ENCODE measurements at regions not wholly inside any gene's neighbourhood (a gene's known extent, or its start where the extent isn't known, plus 50 kb on each side); places are given as distances from the start of the nearest gene placed in this dataset.

DNA sequence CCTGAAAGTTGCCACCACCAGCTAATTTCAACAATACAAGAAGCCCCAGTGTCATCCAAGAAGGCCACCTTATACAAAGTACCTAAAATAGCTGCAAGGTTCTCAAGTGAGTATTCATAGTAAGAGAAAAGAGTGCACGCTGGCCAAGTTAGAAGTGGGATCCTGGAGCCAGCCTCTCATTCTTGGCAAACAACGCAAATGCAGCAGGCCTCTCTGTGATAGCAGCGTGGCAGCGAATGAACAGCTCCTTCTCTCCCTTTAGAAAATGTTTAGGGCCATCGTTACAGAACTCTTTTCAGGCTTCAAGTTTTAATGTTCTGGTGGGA lies 78.0 kb upstream of the IFNG-AS1 start:
- no peak for DNase-seq

DNA sequence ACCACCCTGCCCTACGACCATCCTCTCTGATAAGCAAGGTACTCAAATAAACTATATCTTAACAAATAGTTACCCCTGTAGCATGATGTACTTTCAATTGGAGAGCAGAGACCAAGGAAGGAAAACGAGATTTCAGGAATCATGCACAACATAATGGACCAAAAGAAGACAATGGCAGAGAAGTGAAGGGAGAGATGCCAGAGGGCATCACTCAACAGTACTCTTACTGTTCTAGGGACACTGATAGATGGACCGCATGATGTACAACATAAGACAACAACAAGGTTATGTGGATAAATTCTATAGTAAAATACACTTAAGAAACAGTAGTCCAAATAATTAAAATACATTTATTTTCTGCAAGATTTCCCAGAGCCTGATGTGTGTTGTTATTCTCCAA lies 77.5 kb upstream of the IFNG-AS1 start:
- DNase-seq: no peak

DNA sequence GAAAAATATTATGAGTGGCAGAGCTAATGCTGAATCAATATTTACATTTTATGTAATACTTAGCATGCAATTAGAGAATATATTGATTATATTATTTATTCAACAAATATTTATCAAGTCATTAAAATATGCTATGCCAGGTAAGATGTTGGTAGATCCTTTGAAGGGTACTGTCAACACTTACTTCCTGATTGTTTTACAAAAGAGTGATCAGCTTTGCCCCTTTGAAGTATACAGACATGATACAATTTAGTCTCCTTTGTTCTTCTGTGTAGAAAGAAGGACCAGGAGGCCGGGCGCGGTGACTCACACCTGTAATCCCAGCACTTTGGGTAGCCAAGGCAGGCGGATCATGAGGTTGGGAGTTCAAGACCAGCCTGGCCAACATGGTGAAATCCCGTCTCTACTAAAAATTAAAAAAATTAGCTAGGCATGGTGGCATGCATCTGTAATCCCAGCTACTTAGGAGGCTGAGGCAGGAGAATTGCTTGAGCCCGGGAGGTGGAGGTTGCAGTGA lies 73.9 kb upstream of the IFNG-AS1 start:
- DNase-seq: no peak

DNA sequence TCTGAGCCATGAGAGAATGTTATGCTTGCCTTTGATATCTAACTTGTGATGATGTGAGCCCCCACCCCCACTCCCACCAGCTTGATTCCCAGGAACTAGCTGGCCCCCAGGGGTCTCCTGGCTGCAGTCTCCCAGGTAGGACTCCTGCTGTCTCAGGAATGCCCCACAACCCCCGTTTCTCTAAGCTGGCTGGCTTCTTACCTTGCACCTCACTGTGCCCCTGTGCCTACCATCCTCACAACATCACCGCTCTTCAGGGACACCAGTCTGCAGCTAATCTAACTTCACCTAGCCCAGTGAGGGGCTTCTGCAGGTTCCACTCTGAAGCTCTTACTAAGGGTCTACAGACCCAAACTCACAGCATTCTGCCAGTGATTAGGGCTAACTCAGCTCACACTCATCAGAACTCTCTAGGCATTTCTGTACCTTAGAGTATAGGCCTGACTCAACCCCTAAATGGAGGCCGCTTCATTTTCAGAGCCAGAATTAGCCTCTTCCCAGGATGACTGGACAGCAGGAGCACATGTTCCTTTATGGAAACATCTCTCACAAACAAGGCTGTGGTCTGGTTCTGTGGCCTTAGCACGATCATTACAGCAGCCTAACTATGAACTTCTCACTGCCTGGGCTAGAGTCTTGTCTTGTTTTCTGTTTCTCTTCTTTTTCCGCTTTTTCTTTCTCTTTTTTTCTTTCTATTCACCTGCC lies 72.8 kb upstream of the IFNG-AS1 start:
- DNase-seq: no peak

DNA sequence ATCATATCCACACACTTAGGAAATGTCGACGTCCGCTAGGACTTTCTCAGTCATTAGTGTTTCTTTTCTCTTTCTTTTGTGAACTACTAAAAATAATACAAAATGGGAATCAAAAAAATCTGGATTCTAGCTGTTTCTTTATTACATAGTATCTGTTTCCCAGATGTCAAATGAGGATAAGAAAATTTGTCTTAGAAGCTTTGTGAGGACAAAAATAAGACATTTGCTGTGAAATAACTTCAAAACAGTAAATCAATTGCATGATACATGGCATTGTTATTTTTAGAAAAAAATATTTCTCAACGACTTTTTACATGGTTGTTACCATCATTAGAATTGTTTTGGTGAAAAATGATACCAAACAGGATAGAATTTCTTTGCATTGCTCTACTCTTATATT lies 71.4 kb upstream of the IFNG-AS1 start:
- DNase-seq: no peak

DNA sequence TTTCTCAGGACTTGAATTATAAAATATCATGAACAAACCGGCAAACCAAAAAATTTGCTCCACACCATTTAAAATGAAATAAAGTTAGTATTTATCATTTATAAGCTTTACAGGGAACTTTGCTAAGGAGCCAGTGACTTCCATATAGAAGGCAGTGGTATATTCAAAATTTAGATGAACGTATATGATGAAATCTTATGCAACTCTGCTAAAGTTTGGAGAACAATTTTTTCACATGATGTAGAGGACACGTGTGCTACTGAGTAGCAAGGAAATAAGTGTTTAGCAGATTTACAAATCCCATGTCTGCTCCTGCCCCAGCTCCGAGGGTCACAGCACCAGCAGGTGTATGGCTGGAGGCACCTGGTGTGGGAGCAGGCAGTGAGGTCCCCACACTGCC lies 70.8 kb upstream of the IFNG-AS1 start:
- no peak for DNase-seq

DNA sequence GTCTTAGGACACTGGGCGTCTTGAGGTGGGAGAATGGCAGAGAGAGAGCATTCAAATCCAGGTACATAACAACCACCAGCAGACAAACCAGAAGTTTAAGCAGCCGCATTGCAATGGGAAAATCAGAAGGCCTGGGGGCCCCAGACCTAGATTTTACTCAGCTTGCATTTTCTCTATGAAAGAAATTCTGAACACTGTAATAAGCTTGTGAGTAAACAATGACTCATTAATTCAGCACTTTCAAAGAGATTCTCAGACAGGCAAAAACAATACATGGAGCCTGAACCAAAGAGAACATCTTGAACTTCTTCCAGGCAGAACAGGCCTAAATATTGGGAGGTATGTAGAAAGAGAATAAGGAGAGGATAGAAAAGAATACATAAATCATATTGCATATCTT lies 69.8 kb upstream of the IFNG-AS1 start:
- DNase-seq: no peak

DNA sequence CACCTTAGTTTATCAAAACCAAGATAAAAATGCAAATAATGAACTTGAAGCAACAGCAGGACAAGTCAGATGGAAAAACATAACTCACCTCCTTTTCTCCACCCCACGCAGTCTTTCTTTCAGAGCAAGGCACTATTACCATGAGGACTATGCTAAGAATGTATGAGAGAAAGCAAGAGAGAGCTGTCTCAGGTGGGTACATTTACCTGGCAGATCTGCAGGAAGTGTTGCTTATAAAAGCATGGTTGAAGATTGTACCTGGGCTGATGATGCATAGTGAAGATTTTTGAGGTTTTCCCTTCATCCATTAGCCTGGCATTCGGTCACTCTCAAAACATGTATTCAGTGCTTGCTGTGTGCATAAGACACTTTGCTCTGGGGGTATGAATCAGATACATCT lies 68.8 kb upstream of the IFNG-AS1 start:
- DNase-seq: no peak

DNA sequence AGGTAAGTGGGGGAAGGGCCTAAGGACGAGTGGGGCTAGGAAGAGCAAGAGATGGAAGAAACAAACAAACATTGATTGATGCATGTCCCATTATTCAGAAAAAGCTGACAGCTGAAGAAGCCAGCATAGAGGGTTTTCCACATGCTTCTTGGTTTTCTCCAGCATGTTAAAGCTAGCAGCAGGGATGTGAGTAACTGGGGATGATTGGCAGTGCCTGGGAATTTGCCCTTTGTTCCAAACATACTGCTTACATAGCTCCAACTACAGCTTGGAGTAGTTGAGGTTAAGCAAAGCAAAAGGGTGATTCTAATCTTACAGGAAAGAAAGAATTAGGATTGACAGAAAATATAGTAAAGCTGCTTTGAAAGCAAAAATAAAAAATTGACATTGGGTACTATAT lies 68.0 kb upstream of the IFNG-AS1 start:
- DNase-seq: no peak

DNA sequence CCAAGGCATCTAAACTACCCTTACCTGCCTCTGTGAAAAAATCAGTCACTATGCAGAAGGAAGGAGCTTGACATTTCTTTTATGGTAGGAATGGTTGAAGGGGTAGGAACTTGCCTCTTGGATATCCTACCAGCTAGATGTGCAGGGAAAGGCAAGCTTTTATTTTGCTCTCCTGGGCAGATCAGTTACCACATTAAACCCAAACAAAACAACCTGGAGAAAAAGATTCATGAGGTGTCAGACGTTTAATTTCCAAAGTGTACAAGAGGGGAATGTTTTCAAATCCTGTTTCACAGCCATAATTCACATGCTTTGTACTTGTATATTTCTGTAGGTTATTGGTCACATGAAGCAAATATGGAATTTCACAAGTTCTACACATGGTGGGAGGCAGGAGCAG lies 67.0 kb upstream of the IFNG-AS1 start:
- no peak for DNase-seq

DNA sequence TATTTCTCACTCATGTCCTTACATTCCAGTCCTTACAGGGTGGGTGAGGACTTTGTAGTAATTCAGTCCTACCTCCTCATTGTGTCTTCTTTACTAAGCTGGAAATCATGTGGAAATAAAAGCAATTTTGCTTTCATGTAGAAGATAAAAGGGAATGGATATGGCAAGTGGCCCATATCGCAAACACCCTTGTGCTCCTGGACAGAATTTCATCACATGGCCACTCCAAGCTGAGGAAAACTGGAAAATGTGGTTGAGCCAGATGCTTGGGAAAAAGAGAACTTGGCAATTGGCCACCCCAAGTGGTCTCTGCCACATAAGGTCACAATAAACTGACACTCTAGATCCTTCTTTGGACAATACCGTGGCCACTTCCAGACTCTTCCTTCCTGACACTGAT lies 64.2 kb upstream of the IFNG-AS1 start:
- no peak for DNase-seq

DNA sequence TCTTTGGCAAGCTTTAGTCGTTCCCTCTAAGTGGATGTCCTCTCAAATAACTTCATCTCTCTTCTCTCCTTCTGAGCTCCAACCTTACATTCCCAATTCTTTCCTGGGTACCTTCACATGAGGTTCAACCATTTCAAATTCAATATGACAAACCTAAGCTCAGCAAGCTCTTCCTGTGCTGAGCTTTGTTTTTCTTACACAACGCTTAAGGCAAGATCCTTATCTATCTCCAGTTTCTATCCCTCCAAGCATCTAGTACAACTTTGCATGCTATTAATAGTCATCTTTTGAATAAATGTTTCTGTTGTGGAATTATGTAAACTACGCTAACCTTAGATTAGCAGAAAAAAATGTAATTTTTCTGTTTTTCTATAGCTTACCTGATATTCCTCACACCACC lies 63.7 kb upstream of the IFNG-AS1 start:
- DNase-seq: no peak

DNA sequence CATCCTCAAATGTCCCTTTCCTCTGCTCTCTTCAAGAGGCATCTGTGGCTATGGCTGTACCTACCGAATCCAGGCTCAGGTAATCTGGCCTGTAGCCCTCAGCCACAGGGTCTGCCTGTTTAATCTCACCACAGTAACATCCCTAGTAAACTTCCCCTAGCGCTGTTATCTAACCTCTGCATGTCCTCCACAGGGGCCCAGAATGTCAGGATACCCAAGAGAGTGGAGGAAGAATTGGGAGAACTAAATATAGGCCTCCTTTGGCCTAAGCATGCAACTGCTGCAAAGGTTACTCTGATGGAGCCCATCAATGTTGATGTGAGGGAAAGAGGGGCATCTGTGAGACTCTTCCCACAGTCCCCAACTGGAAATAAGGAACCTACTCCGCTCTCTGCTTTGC lies 63.2 kb upstream of the IFNG-AS1 start:
- no peak for DNase-seq

DNA sequence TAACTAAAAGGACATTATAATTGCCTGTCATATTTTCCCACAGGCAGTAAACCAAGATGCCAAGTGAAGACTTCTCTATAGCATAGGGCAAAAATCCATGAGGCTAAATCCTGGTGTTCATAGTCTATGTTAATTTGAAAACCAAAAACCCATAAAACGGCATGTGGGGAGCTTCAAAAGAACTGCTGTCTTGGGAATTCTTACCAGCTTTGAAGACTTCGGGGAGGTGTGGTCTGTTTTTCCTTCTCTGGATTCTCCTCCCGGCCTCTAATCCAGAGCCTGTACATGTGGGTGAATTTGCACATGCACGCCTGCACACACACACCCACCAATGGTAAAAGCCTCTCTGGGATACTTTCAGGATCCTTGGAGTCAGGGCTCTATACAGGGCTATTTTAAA lies 61.9 kb upstream of the IFNG-AS1 start:
- no peak for DNase-seq

DNA sequence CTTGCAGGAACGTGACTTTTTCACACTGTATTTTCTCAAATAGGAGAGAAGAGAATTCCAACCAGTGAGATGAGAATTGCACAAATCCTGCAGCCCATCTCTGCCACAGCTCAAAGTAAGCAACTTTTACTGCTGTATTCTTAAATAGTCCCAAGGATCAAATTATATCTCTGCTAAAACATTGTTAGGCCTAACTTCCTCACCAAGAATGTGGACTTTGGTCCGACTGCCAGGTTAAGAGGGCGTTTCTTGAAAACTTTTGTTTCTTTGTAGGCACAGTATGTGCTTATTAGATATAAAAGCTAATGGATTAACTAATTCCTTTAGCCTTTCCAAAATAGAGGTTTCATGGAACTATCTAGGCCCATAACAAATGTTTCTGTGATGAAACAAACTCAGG lies 61.4 kb upstream of the IFNG-AS1 start:
- DNase-seq: no peak

DNA sequence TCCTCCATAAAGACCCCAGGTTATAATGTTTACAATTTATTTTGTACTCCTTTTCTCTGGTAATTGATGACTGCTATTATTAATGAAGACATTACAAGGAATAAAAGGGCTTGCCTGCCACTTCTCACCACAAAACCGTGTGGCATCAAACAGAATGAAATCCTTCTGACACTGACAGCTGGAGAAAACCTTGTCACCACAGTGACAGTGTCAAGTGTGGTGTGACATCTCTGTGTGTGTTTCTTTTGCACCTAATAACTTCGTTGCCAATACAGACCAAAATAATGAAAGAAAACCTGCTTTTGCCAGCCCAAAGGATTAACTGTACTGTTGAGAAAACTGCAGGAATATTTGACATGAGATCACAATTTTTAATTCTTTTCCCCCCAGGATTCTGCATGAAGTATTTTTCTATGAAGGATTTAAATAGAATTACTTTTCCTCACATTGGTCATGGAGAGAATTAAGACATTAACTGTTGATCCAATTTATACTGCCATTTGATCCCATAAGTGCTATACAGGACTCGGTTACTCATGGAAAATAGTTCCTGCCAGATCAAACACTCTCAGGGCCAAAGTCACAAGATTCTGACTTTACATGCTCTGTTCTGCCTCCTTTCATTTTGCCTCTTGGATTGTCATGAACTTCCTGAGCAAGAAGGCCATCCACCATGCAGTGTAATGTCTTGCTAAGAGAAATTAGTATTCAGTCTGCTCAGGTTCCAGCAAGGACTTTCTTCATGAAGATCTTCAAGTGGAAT lies 60.4 kb upstream of the IFNG-AS1 start:
- no peak for DNase-seq

DNA sequence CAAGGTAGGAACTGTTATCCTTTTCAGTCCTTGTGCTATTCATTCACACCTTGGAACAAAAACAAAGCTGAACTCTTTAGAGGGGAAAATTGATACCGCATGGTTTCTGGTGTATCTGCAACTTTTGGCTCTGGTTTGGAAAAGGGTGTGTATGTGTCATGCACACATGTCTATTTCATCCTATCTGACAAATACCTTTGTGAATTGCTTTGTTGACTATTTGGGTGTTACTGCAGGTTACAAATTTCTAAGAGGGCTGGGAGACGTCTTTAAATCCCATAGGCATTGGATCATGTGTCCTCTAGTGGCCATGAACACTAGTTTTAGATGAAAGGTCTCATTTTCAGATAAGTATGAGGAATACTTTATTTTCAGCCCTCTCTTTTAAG lies 59.9 kb upstream of the IFNG-AS1 start:
- DNase-seq: no peak

DNA sequence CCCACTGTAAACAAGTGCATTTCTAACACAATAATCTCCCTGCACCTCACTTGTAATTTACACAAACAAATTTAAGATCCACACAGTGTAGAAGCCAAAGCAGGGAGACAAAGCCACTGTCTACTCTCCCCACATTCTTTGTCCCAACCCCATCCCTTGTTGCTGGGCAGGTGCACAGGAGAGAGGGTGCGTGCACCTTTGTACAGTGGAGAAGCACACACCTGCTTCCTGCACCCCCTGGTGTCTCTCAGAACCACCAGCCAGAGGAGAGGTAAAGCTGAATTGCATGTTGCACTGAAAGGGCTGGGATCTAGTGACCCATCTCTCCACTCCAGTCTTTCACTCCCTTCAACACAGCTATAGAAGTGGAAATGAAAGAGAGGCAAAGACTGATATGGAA lies 51.4 kb upstream of the IFNG-AS1 start:
- DNase-seq: no peak
